Suprapubic skin (tissue), 4 donors: ENCODE measurements at regions not wholly inside any gene's neighbourhood (a gene's known extent, or its start where the extent isn't known, plus 50 kb on each side); places are given as distances from the start of the nearest gene placed in this dataset.

Experiments used
- DNase-seq, 2 donors: peaks; one replicate each; pipeline ENCODE4 v3.0.0-alpha.2; 2019; ENCODE audit warnings: low spot score in 2 of 2
- H3K27ac ChIP-seq: fragments of 200-600 bp; sonication (generic); one replicate; pipeline ENCODE4 v1.5.1; 2019
- H3K27me3 ChIP-seq: fragments of 200-600 bp; sonication (generic); one replicate; pipeline ENCODE4 v1.5.1; 2019
- H3K36me3 ChIP-seq: fragments of 200-600 bp; sonication (generic); one replicate; pipeline ENCODE4 v1.5.1; 2019
- H3K4me1 ChIP-seq: fragments of 200-600 bp; sonication (generic); one replicate; pipeline ENCODE4 v1.5.1; 2019
- H3K4me3 ChIP-seq: fragments of 200-600 bp; sonication (generic); one replicate; pipeline ENCODE4 v1.5.1; 2019; ENCODE audit warnings: mild to moderate bottlenecking
- H3K9me3 ChIP-seq: fragments of 200-600 bp; sonication (generic); one replicate; pipeline ENCODE4 v1.5.1; 2019
- CTCF ChIP-seq, 2 donors: fragments of 200-600 bp in 1 of 2; fragments of 450-650 bp in 1 of 2; sonication (generic) in 1 of 2; IDR thresholded peaks; one replicate each; pipeline ENCODE4 v1.5.1; 2016 to 2019; ENCODE audit warnings: antibody characterized with exemption in 2 of 2, mild to moderate bottlenecking in 1 of 2, moderate library complexity in 1 of 2
- EP300 ChIP-seq: sonication (generic); formaldehyde crosslinking; IDR thresholded peaks from one replicate; pipeline ENCODE4 v1.6.1; 2017; ENCODE audit warnings: antibody characterized with exemption
- POLR2A ChIP-seq, 2 donors: fragments of 450-650 bp; IDR thresholded peaks; one replicate each; pipeline ENCODE4 v1.6.1; 2017; ENCODE audit warnings: antibody characterized with exemption in 2 of 2, mild to moderate bottlenecking in 2 of 2, moderate library complexity in 2 of 2
- POLR2AphosphoS5 ChIP-seq, 3 donors: sonication (generic); formaldehyde crosslinking; IDR thresholded peaks; one replicate each; pipeline ENCODE4 v1.6.1; 2017; ENCODE audit warnings: antibody characterized with exemption in 3 of 3
- WGBS: methylation state at CpG from one replicate; pipeline ENCODE4 v1.1.5; 2018; 5-methylcytosine and 5-hydroxymethylcytosine counted together

GRCh38 chr2:138293549-138293948 lies 208.0 kb upstream of the SPOPL start:
- H3K27ac ChIP-seq: no peak overlapping the region
- no peaks in the 10 kb centered on the region for H3K27me3 ChIP-seq
- H3K4me3 ChIP-seq: no peak overlapping the region
- no peak for TF ChIP-seq POLR2AphosphoS5 (IDR thresholded peaks at IDR 0.05)
- no peak for TF ChIP-seq POLR2A (IDR thresholded peaks at IDR 0.05)
- no peak for TF ChIP-seq EP300
- TF ChIP-seq CTCF (IDR thresholded peaks at IDR 0.05): no peak
- DNase-seq: no peak
- no peaks in the 10 kb centered on the region for H3K36me3 ChIP-seq
- no peaks in the 10 kb centered on the region for H3K4me1 ChIP-seq
- no peaks in the 10 kb centered on the region for H3K9me3 ChIP-seq

GRCh38 chr2:138294451-138294850 lies 207.1 kb upstream of the SPOPL start:
- no peaks in the 10 kb centered on the region for H3K27me3 ChIP-seq
- H3K36me3 ChIP-seq: no peaks in the 10 kb centered on the region
- WGBS: 67% methylated on average over 4 of the region's 4 CpGs
- H3K9me3 ChIP-seq: no peaks in the 10 kb centered on the region
- no peaks in the 10 kb centered on the region for H3K4me1 ChIP-seq
- no peak overlapping the region for H3K4me3 ChIP-seq
- no peak for TF ChIP-seq CTCF (IDR thresholded peaks at IDR 0.05)
- no peak for TF ChIP-seq EP300
- no peak for TF ChIP-seq POLR2AphosphoS5 (IDR thresholded peaks at IDR 0.05)
- TF ChIP-seq POLR2A (IDR thresholded peaks at IDR 0.05): no peak
- no peak for DNase-seq
- H3K27ac ChIP-seq: no peak overlapping the region

- no peaks in the 10 kb centered on the region for H3K27me3 ChIP-seq
- H3K9me3 ChIP-seq: no peaks in the 10 kb centered on the region
- H3K36me3 ChIP-seq: no peaks in the 10 kb centered on the region
- no peak overlapping the region for H3K27ac ChIP-seq
- no peak for DNase-seq
- no peak overlapping the region for H3K4me3 ChIP-seq
- H3K4me1 ChIP-seq: no peaks in the 10 kb centered on the region
- TF ChIP-seq POLR2A (IDR thresholded peaks at IDR 0.05) (no peak), EP300 (no peak), POLR2AphosphoS5 (IDR thresholded peaks at IDR 0.05) (no peak), CTCF (IDR thresholded peaks at IDR 0.05) (no peak)
Measured at GRCh38 chr2:138296365-138296764, 205.2 kb upstream of the SPOPL start.

- Histone ChIP-seq H3K27ac (no peak overlapping the region), H3K9me3 (no peaks in the 10 kb centered on the region), H3K36me3 (no peaks in the 10 kb centered on the region), H3K27me3 (no peaks in the 10 kb centered on the region), H3K4me3 (no peak overlapping the region), H3K4me1 (peaks cover 2% of the 10 kb centered on the region)
- no peak for DNase-seq
- 98% methylated on average over 11 of the region's 11 CpGs for WGBS
- no peak for TF ChIP-seq POLR2AphosphoS5 (IDR thresholded peaks at IDR 0.05)
- TF ChIP-seq POLR2A (IDR thresholded peaks at IDR 0.05): no peak
- no peak for TF ChIP-seq EP300
- no peak for TF ChIP-seq CTCF (IDR thresholded peaks at IDR 0.05)
Measured at GRCh38 chr2:138298120-138298814, 203.3 kb upstream of the SPOPL start.

GRCh38 chr2:138298900-138299299 lies 202.7 kb upstream of the SPOPL start:
- Histone ChIP-seq H3K4me3 (no peak overlapping the region), H3K4me1 (peaks cover 8% of the 10 kb centered on the region), H3K27ac (no peak overlapping the region), H3K36me3 (no peaks in the 10 kb centered on the region), H3K27me3 (no peaks in the 10 kb centered on the region), H3K9me3 (no peaks in the 10 kb centered on the region)
- 92% methylated on average over 3 of the region's 3 CpGs for WGBS
- no peak for DNase-seq
- TF ChIP-seq CTCF (IDR thresholded peaks at IDR 0.05): no peak
- no peak for TF ChIP-seq POLR2AphosphoS5 (IDR thresholded peaks at IDR 0.05)
- TF ChIP-seq EP300: no peak
- no peak for TF ChIP-seq POLR2A (IDR thresholded peaks at IDR 0.05)
